Common myeloid progenitor, CD34-positive (primary cell): ENCODE measurements at regions not wholly inside any gene's neighbourhood (a gene's known extent, or its start where the extent isn't known, plus 50 kb on each side); places are given as distances from the start of the nearest gene placed in this dataset.

ENCODE experiments used
- CTCF ChIA-PET: fragments of 350-600 bp; sonication (Branson Sonifier 250); formaldehyde crosslinking; loops from one replicate; lab custom pipeline; 2021; ENCODE audit warnings: antibody characterized with exemption; lab: Charles Lee
- POLR2A ChIA-PET: fragments of 350-600 bp; sonication (Branson Sonifier 250); formaldehyde crosslinking; loops from one replicate; lab custom pipeline; 2021; ENCODE audit warnings: antibody characterized with exemption; lab: Charles Lee
- DNase-seq, 3 donors: peaks; one replicate each; pipeline versions ENCODE4 v3.0.0 to v3.0.0-alpha.2; 2013
- H3K27ac ChIP-seq, 2 experiments: 1 replicate in 1 of 2; 2 replicates in 1 of 2; pipeline ENCODE4 v1.7.0; 2013; ENCODE audit warnings: inconsistent platforms in 2 of 2, low read length in 2 of 2, mild to moderate bottlenecking in 2 of 2, low read depth in 1 of 2, moderate library complexity in 1 of 2; ENCODE audit not compliant: severe bottlenecking in 2 of 2, insufficient read depth in 1 of 2, poor library complexity in 1 of 2
- H3K27me3 ChIP-seq, 5 experiments: replicated peaks in 2 of 5; 1 replicate in 3 of 5; 2 replicates in 2 of 5; pipeline versions ENCODE4 v1.6.1 to v1.7.0; 2013; ENCODE audit warnings: low read length in 4 of 5, mild to moderate bottlenecking in 2 of 5, moderate library complexity in 2 of 5, inconsistent platforms in 1 of 5; ENCODE audit not compliant: insufficient read depth in 5 of 5, control insufficient read depth in 4 of 5
- H3K36me3 ChIP-seq, 4 experiments: 1 replicate in 2 of 4; 2 replicates in 2 of 4; pipeline versions ENCODE4 v1.6.1 to v1.7.0; 2013; ENCODE audit warnings: low read length in 3 of 4, control low read depth in 1 of 4, mild to moderate bottlenecking in 1 of 4; ENCODE audit not compliant: control insufficient read depth in 4 of 4, insufficient read depth in 4 of 4
- H3K4me1 ChIP-seq, 4 experiments: 1 replicate in 3 of 4; 2 replicates in 1 of 4; pipeline versions ENCODE4 v1.6.1 to v1.7.1; 2013; ENCODE audit warnings: low read length in 3 of 4, mild to moderate bottlenecking in 3 of 4, control low read depth in 1 of 4, inconsistent platforms in 1 of 4, moderate library complexity in 1 of 4; ENCODE audit not compliant: control insufficient read depth in 4 of 4, insufficient read depth in 4 of 4; ENCODE audit errors: control extremely low read depth in 1 of 4
- H3K4me3 ChIP-seq, 7 experiments: 1 replicate in 4 of 7; 2 replicates in 3 of 7; pipeline versions ENCODE4 v1.5.1 to v1.7.0; 2013; ENCODE audit warnings: mild to moderate bottlenecking in 7 of 7, low read length in 6 of 7, moderate library complexity in 6 of 7, inconsistent platforms in 2 of 7, low read depth in 2 of 7, control low read depth in 1 of 7; ENCODE audit not compliant: insufficient read depth in 4 of 7, control insufficient read depth in 1 of 7; ENCODE audit errors: extremely low read depth in 1 of 7
- H3K9me3 ChIP-seq, 5 experiments: 1 replicate in 4 of 5; 2 replicates in 1 of 5; pipeline versions ENCODE4 v1.6.1 to v1.7.1; 2013; ENCODE audit warnings: low read length in 4 of 5, mild to moderate bottlenecking in 2 of 5, inconsistent platforms in 1 of 5, low read depth in 1 of 5, moderate library complexity in 1 of 5; ENCODE audit not compliant: control insufficient read depth in 4 of 5, insufficient read depth in 2 of 5; ENCODE audit errors: control extremely low read depth in 1 of 5
- WGBS: methylation state at CpG from one replicate; pipeline ENCODE4 v1.1.5; 2013; ENCODE audit not compliant: insufficient coverage; 5-methylcytosine and 5-hydroxymethylcytosine counted together

GRCh38 chr6:88311561-88311960 lies 145.4 kb upstream of the CNR1 start:
- Histone ChIP-seq H3K4me1 (no peaks in the 10 kb centered on the region), H3K4me3 (no peak overlapping the region), H3K36me3 (no peaks in the 10 kb centered on the region), H3K27me3 (no peaks in the 10 kb centered on the region), H3K9me3 (no peaks in the 10 kb centered on the region), H3K27ac (no peak overlapping the region)
- WGBS: 100% methylated on average over 7 of the region's 10 CpGs
- POLR2A ChIA-PET: no interaction called here
- CTCF ChIA-PET: no interaction called here
- no peak for DNase-seq

DNA sequence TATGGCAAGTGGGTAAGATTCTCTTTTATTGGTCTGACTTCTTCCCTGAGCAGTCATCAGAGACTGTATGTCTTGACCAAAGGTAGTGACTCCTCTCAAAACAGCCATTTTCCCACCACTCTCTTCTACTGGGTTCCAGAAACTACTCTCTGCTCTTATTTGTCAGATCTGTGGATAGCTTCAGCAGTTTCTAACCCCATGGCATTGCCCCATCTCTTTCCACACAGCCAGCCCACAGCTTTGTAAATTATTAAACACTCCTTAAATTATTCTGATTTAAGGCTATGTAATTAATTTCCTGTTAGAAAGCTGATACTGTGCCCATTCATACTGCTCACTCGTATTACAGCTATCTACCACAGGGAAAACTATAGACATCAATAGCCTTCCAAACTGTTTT lies 138.4 kb upstream of the CNR1 start:
- no peaks in the 10 kb centered on the region for H3K9me3 ChIP-seq
- no CpG with 5 or more reads among the region's 1 CpG for WGBS
- no peaks in the 10 kb centered on the region for H3K27me3 ChIP-seq
- POLR2A ChIA-PET: no interaction called here
- H3K4me1 ChIP-seq: no peaks in the 10 kb centered on the region
- H3K27ac ChIP-seq: no peak overlapping the region
- CTCF ChIA-PET: interaction anchor here (0.6 kb wide), 1 partner anchor 128 kb away, joined by 3 read pairs; no protein-coding TSS in a partner anchor
- H3K36me3 ChIP-seq: no peaks in the 10 kb centered on the region
- H3K4me3 ChIP-seq: no peak overlapping the region
- DNase-seq: no peak

DNA sequence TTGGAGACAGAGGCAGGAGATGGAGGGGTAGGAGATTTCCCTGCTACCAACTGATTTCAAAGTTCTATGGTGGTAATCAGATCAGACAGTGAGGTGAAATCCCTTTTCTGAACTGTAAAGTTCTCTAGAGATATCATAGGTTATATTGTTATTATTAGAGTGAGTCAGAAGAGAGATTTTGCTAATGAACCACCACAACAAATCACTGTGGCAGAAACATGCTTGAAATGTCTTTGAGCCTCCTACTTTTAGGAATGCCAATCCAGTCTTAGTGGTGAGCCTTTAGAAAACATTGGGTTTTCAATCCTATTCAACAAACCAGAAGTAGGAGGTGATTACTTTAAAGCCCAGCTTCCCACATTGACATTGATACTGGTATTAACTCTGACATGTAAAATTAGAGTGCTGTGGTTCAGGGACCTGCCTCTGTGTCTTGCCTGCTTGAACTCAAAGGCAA lies 136.7 kb upstream of the CNR1 start:
- H3K27ac ChIP-seq: no peak overlapping the region
- H3K27me3 ChIP-seq: no peaks in the 10 kb centered on the region
- ChIA-PET POLR2A (no interaction called here), CTCF (no interaction called here)
- DNase-seq: no peak
- no peaks in the 10 kb centered on the region for H3K4me1 ChIP-seq
- H3K9me3 ChIP-seq: no peaks in the 10 kb centered on the region
- no peaks in the 10 kb centered on the region for H3K36me3 ChIP-seq
- no peak overlapping the region for H3K4me3 ChIP-seq

DNA sequence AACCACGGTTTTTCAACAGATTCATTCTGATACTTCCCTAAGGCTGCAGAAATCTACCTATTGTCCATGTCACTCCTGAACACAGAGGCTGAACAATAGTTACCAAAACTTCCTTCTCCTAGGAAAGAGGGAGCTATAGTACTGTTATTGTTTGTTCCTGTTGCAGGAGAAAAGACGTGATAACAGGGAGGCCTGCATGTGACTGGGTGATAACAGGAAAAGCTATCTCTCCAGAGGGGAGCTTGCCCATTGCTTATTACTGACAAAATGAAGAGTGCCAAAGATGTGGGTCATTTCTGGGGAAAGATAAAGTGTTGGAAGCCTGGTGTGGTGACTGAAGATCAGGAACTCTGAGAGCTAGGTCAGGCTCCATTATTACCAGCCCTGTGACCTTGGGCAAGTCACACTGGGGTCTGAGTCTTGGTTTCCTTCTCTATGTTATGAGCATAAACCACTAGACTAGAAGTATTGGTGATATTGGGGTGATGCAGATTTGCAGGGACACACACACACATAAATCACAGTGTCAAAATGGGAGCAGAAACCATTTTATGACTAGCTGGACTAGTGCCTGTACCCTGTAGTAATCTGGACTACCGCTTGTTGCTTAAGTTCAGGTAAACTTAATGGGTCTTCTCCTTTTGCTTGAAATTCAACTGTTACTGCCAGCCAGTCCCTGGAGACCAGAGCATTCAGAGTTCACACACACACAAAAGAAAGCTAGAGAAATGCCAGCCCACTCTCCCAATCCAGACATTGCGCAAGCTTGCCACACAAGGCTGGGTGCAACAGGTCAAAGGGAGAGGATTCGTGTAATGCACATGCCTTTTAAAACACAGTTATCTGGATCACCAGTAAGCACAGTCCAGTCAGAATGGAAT lies 136.0 kb upstream of the CNR1 start:
- H3K4me3 ChIP-seq: no peak overlapping the region
- WGBS: 85% methylated on average over 5 of the region's 5 CpGs
- no peaks in the 10 kb centered on the region for H3K36me3 ChIP-seq
- CTCF ChIA-PET: no interaction called here
- no peak overlapping the region for H3K27ac ChIP-seq
- no peaks in the 10 kb centered on the region for H3K9me3 ChIP-seq
- no peaks in the 10 kb centered on the region for H3K4me1 ChIP-seq
- no peaks in the 10 kb centered on the region for H3K27me3 ChIP-seq
- DNase-seq: no peak
- POLR2A ChIA-PET: no interaction called here

GRCh38 chr6:88301256-88301655 lies 135.1 kb upstream of the CNR1 start:
- ChIA-PET POLR2A (no interaction called here), CTCF (no interaction called here)
- Histone ChIP-seq H3K36me3 (no peaks in the 10 kb centered on the region), H3K27me3 (no peaks in the 10 kb centered on the region), H3K4me1 (no peaks in the 10 kb centered on the region), H3K27ac (no peak overlapping the region), H3K9me3 (no peaks in the 10 kb centered on the region), H3K4me3 (no peak overlapping the region)
- DNase-seq: no peak

GRCh38 chr6:88298066-88298845 lies 132.1 kb upstream of the CNR1 start:
- POLR2A ChIA-PET: no interaction called here

DNA sequence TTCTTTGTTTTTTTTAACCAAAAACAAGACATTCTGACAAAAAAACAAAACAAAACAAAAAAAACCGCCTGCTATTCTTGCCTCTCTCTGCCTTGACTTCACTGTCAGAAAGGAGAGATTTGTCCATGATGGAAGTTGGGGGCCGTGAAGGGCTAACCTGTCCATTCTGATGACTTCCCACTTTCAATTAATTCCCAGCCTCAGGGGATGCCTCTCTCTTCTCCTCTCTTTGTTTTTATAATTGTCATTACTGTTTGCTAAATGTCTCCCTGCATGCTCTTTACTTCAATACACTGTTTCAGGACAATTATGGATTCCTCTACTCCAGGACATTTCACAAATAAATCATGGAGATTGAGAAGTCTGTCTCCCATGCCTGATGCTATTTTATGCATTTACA lies 130.5 kb upstream of the CNR1 start:
- no peak overlapping the region for H3K4me3 ChIP-seq
- no peaks in the 10 kb centered on the region for H3K36me3 ChIP-seq
- no peaks in the 10 kb centered on the region for H3K9me3 ChIP-seq
- CTCF ChIA-PET: no interaction called here
- no peak overlapping the region for H3K27ac ChIP-seq
- POLR2A ChIA-PET: no interaction called here
- DNase-seq: no peak
- 93% methylated on average over 2 of the region's 2 CpGs for WGBS
- H3K27me3 ChIP-seq: no peaks in the 10 kb centered on the region
- H3K4me1 ChIP-seq: no peaks in the 10 kb centered on the region

More at GRCh38 chr6:88298066-88298845, 132.1 kb upstream of the CNR1 start:
- no peak overlapping the region for H3K27ac ChIP-seq
- H3K4me3 ChIP-seq: no peak overlapping the region
- H3K4me1 ChIP-seq: no peaks in the 10 kb centered on the region
- H3K27me3 ChIP-seq: no peaks in the 10 kb centered on the region
- CTCF ChIA-PET: no interaction called here
- no peaks in the 10 kb centered on the region for H3K36me3 ChIP-seq
- H3K9me3 ChIP-seq: no peaks in the 10 kb centered on the region
- DNase-seq: no peak
- 82% methylated on average over 5 of the region's 11 CpGs for WGBS
